ENCODE measurements at regions not wholly inside any gene's neighbourhood (a gene's known extent, or its start where the extent isn't known, plus 50 kb on each side); places are given as distances from the start of the nearest gene placed in this dataset.

GRCh38 chr2:8568543-8569302 lies 113.1 kb upstream of the ID2 start:
- H3K4me3 ChIP-seq (ENCODE audit: extremely low read depth, insufficient read depth, low read length, poor library complexity, severe bottlenecking): no peak overlapping the region
- H3K4me1 ChIP-seq (ENCODE audit: control insufficient read depth, insufficient read depth, low read length, poor library complexity, severe bottlenecking): peaks cover 8% of the 10 kb centered on the region
- no peaks in the 10 kb centered on the region for H3K9me3 ChIP-seq (ENCODE audit: control insufficient read depth, low read length)
- no peak overlapping the region for H3K27ac ChIP-seq (ENCODE audit: low read depth, low read length, severe bottlenecking)
- WGBS, 2 experiments (ENCODE audit: insufficient coverage in 2 of 2): 91 to 96% methylated on average over 5 to 9 of the region's 12 CpGs
- no peaks in the 10 kb centered on the region for H3K36me3 ChIP-seq (ENCODE audit: control insufficient read depth, insufficient read depth, low read length)

- Histone ChIP-seq H3K36me3 (ENCODE audit: control insufficient read depth, insufficient read depth, low read length) (no peaks in the 10 kb centered on the region), H3K4me3 (ENCODE audit: extremely low read depth, insufficient read depth, low read length, poor library complexity, severe bottlenecking) (no peak overlapping the region), H3K9me3 (ENCODE audit: control insufficient read depth, low read length) (no peaks in the 10 kb centered on the region), H3K4me1 (ENCODE audit: control insufficient read depth, insufficient read depth, low read length, poor library complexity, severe bottlenecking) (peaks cover 12% of the 10 kb centered on the region), H3K27ac (ENCODE audit: low read depth, low read length, severe bottlenecking) (no peak overlapping the region)
- WGBS, 2 experiments (ENCODE audit: insufficient coverage in 2 of 2): 90 to 98% methylated on average over 7 to 10 of the region's 11 CpGs
Observed at GRCh38 chr2:8569332-8569930, 112.4 kb upstream of the ID2 start.

- H3K36me3 ChIP-seq (ENCODE audit: control insufficient read depth, insufficient read depth, low read length): no peaks in the 10 kb centered on the region
- H3K4me3 ChIP-seq (ENCODE audit: extremely low read depth, insufficient read depth, low read length, poor library complexity, severe bottlenecking): no peak overlapping the region
- whole genome bisulfite sequencing, 2 experiments (ENCODE audit: insufficient coverage in 2 of 2): 92 to 95% methylated on average over 11 to 13 of the region's 14 CpGs
- no peaks in the 10 kb centered on the region for H3K9me3 ChIP-seq (ENCODE audit: control insufficient read depth, low read length)
- H3K4me1 ChIP-seq (ENCODE audit: control insufficient read depth, insufficient read depth, low read length, poor library complexity, severe bottlenecking): peaks cover 21% of the 10 kb centered on the region
- H3K27ac ChIP-seq (ENCODE audit: low read depth, low read length, severe bottlenecking): no peak overlapping the region
Observed at GRCh38 chr2:8570637-8571036, 111.2 kb upstream of the ID2 start.

GRCh38 chr2:8571301-8571791 lies 110.5 kb upstream of the ID2 start:
- H3K27ac ChIP-seq (ENCODE audit: low read depth, low read length, severe bottlenecking): no peak overlapping the region
- no peaks in the 10 kb centered on the region for H3K36me3 ChIP-seq (ENCODE audit: control insufficient read depth, insufficient read depth, low read length)
- WGBS, 2 experiments (ENCODE audit: insufficient coverage in 2 of 2): 93 to 96% methylated on average over 12 to 13 of the region's 13 CpGs
- H3K4me3 ChIP-seq (ENCODE audit: extremely low read depth, insufficient read depth, low read length, poor library complexity, severe bottlenecking): no peak overlapping the region
- H3K4me1 ChIP-seq (ENCODE audit: control insufficient read depth, insufficient read depth, low read length, poor library complexity, severe bottlenecking): peaks cover 21% of the 10 kb centered on the region
- H3K9me3 ChIP-seq (ENCODE audit: control insufficient read depth, low read length): no peaks in the 10 kb centered on the region

- no peaks in the 10 kb centered on the region for H3K9me3 ChIP-seq (ENCODE audit: control insufficient read depth, low read length)
- 74 to 82% methylated on average over 6 to 8 of the region's 10 CpGs for WGBS, 2 experiments (ENCODE audit: insufficient coverage in 2 of 2)
- no peak overlapping the region for H3K4me3 ChIP-seq (ENCODE audit: extremely low read depth, insufficient read depth, low read length, poor library complexity, severe bottlenecking)
- H3K36me3 ChIP-seq (ENCODE audit: control insufficient read depth, insufficient read depth, low read length): no peaks in the 10 kb centered on the region
- peaks cover 21% of the 10 kb centered on the region for H3K4me1 ChIP-seq (ENCODE audit: control insufficient read depth, insufficient read depth, low read length, poor library complexity, severe bottlenecking)
- no peak overlapping the region for H3K27ac ChIP-seq (ENCODE audit: low read depth, low read length, severe bottlenecking)
Observed at GRCh38 chr2:8571792-8572499, 109.9 kb upstream of the ID2 start.

- 95 to 98% methylated on average over 11 to 12 of the region's 12 CpGs for WGBS, 2 experiments (ENCODE audit: insufficient coverage in 2 of 2)
- H3K9me3 ChIP-seq (ENCODE audit: control insufficient read depth, low read length): no peaks in the 10 kb centered on the region
- H3K4me1 ChIP-seq (ENCODE audit: control insufficient read depth, insufficient read depth, low read length, poor library complexity, severe bottlenecking): peaks cover 21% of the 10 kb centered on the region
- H3K36me3 ChIP-seq (ENCODE audit: control insufficient read depth, insufficient read depth, low read length): no peaks in the 10 kb centered on the region
- no peak overlapping the region for H3K4me3 ChIP-seq (ENCODE audit: extremely low read depth, insufficient read depth, low read length, poor library complexity, severe bottlenecking)
- H3K27ac ChIP-seq (ENCODE audit: low read depth, low read length, severe bottlenecking): no peak overlapping the region
Observed at GRCh38 chr2:8572712-8573233, 109.1 kb upstream of the ID2 start.

GRCh38 chr2:8573234-8573941 lies 108.5 kb upstream of the ID2 start:
- no peak overlapping the region for H3K4me3 ChIP-seq (ENCODE audit: extremely low read depth, insufficient read depth, low read length, poor library complexity, severe bottlenecking)
- 90 to 91% methylated on average over 20 to 22 of the region's 22 CpGs for WGBS, 2 experiments (ENCODE audit: insufficient coverage in 2 of 2)
- H3K9me3 ChIP-seq (ENCODE audit: control insufficient read depth, low read length): no peaks in the 10 kb centered on the region
- H3K4me1 ChIP-seq (ENCODE audit: control insufficient read depth, insufficient read depth, low read length, poor library complexity, severe bottlenecking): peaks cover 21% of the 10 kb centered on the region
- H3K27ac ChIP-seq (ENCODE audit: low read depth, low read length, severe bottlenecking): no peak overlapping the region
- no peaks in the 10 kb centered on the region for H3K36me3 ChIP-seq (ENCODE audit: control insufficient read depth, insufficient read depth, low read length)

GRCh38 chr2:8573942-8574195 lies 108.0 kb upstream of the ID2 start:
- Histone ChIP-seq H3K4me1 (ENCODE audit: control insufficient read depth, insufficient read depth, low read length, poor library complexity, severe bottlenecking) (peaks cover 21% of the 10 kb centered on the region), H3K4me3 (ENCODE audit: extremely low read depth, insufficient read depth, low read length, poor library complexity, severe bottlenecking) (no peak overlapping the region), H3K36me3 (ENCODE audit: control insufficient read depth, insufficient read depth, low read length) (no peaks in the 10 kb centered on the region), H3K27ac (ENCODE audit: low read depth, low read length, severe bottlenecking) (no peak overlapping the region), H3K9me3 (ENCODE audit: control insufficient read depth, low read length) (no peaks in the 10 kb centered on the region)
- WGBS, 2 experiments (ENCODE audit: insufficient coverage in 2 of 2): 93 to 96% methylated on average over 9 of the region's 9 CpGs

GRCh38 chr2:8574196-8575037 lies 107.4 kb upstream of the ID2 start:
- Histone ChIP-seq H3K4me1 (ENCODE audit: control insufficient read depth, insufficient read depth, low read length, poor library complexity, severe bottlenecking) (peaks cover 21% of the 10 kb centered on the region), H3K4me3 (ENCODE audit: extremely low read depth, insufficient read depth, low read length, poor library complexity, severe bottlenecking) (no peak overlapping the region), H3K9me3 (ENCODE audit: control insufficient read depth, low read length) (no peaks in the 10 kb centered on the region), H3K36me3 (ENCODE audit: control insufficient read depth, insufficient read depth, low read length) (no peaks in the 10 kb centered on the region), H3K27ac (ENCODE audit: low read depth, low read length, severe bottlenecking) (no peak overlapping the region)
- WGBS, 2 experiments (ENCODE audit: insufficient coverage in 2 of 2): 89 to 95% methylated on average over 22 to 23 of the region's 24 CpGs

All from mesodermal cell (in vitro differentiated cells).